NAMALWA (cell line): ENCODE measurements at regions not wholly inside any gene's neighbourhood (a gene's known extent, or its start where the extent isn't known, plus 50 kb on each side); places are given as distances from the start of the nearest gene placed in this dataset.

Experiments used
- DNase-seq: peaks from one replicate; pipeline ENCODE4 v3.0.0-alpha.2; 2015; ENCODE audit warnings: low spot score

DNA sequence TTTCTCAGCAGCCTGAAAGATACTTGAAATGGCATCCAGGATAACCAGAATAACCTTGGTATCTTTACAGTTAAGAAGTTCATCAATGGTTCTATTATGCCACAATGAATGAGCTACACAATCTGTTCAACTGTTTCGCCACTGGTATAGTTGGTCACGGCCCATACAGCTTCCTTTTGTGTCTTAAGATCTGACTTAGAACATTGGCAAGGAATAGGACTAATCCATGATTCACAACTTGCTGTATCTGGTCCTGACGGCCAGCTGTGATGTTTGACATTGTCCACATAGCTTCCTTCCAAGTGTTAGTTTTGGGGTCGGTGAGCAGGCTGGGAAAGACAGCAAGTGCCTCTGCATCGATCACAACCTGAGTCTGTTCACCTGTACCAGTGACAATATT, 113.3 kb upstream of the RAD23B start:
- no peak for DNase-seq

- DNase-seq: no peak
Measured at GRCh38 chr9:107170801-107171200, 112.3 kb upstream of the RAD23B start.

GRCh38 chr9:107172160-107172978, 110.7 kb upstream of the RAD23B start:
- DNase-seq: peak; percentile 82

- DNase-seq: no peak
Measured at GRCh38 chr9:107172979-107173347, 110.1 kb upstream of the RAD23B start.

GRCh38 chr9:107173422-107174180, 109.5 kb upstream of the RAD23B start:
- DNase-seq: no peak

DNA sequence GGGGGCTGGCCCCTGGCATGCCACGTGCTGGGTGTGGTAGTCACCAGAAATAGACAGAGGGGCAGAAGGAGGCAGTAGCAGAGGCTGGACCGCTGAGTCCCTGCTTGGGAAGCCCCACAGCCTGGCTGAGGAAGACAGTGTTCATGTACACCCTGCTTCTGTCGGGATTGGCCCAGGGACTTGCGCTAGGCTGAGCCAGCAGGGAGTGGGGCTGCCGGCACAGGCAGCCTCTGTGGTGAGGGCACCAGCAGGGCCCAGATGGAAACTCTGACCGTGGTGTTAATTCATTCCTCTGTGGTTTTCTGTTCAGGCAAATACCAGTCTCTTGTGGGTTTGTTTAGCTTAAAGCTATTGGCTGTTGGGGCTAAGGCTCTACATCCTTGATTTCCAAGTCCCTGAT, 108.6 kb upstream of the RAD23B start:
- no peak for DNase-seq

DNA sequence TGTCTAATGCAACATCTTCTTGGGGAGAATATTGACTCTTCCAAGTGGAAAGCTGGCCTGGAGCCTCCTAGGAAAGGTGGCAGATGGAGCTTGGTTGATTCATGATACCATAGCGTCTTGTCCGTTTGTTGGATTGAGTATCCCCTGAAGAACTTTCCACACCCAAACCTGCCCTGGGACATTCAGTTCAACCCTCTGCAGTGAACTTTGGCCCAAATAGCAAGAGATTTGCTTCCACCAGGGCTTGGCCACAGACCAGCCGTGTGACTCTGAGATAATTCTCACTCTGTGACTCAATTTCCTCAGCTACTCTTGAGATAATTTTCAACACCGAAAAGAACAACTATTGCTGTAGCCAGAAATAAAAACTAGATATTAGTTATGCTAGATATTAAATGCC, 108.0 kb upstream of the RAD23B start:
- DNase-seq: no peak

DNA sequence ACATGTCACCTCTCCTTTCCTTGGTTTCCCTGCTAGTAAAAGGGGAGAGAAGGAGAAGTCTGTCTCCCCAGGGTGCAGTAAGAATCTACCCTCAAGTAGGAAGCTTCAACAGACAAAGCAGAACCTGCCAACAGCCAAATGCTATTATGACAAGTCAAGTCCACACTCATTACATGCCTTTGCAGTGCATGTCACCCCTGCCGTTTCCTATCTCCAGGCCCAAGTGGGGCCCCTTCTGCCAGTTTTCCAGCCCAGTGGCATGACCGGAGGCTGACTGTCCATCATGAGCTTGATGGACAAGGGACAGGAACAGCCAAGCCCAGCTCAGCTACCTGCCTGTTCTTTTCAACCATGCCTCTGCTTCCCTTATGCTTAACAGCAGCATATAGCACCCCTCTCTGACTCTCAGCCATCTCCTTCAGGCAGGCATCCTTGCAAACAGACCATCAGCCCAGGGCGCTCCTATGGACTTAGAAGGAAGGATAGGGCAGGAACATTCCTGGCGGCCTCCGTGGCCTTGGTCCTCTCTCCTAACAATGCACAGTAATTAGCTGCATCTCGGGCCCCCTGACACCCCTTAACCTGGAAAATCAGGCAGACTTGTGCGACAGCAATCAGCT, 107.2 kb upstream of the RAD23B start:
- DNase-seq: no peak

- DNase-seq: no peak
Measured at GRCh38 chr9:107176436-107177151, 106.5 kb upstream of the RAD23B start.

- DNase-seq: no peak
Measured at GRCh38 chr9:107177243-107177839, 105.7 kb upstream of the RAD23B start.

GRCh38 chr9:107177857-107178256, 105.2 kb upstream of the RAD23B start:
- no peak for DNase-seq

GRCh38 chr9:107178293-107178692, 104.8 kb upstream of the RAD23B start:
- DNase-seq: no peak

- no peak for DNase-seq
Measured at GRCh38 chr9:107180206-107180605, 102.9 kb upstream of the RAD23B start.

DNA sequence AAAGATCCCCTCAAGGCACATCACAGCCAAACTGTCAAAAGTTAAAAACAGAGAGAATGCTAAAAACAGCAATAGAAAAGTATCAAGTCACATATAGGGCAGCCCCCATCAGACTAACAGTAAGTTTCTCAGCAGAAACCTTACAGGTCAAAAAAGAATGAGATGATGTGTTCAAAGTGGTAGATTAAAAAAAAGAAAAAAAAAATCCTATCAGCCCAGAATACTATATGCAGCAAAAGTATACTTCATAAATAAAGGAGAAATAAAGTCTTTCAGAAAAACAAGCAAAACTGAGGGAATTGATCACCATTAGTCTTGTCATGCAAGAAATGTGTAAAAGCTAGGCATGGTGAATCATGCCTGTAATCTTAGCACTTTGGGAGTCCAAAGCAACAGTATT, 99.9 kb upstream of the RAD23B start:
- no peak for DNase-seq

GRCh38 chr9:107188376-107188775, 94.7 kb upstream of the RAD23B start:
- no peak for DNase-seq

DNA sequence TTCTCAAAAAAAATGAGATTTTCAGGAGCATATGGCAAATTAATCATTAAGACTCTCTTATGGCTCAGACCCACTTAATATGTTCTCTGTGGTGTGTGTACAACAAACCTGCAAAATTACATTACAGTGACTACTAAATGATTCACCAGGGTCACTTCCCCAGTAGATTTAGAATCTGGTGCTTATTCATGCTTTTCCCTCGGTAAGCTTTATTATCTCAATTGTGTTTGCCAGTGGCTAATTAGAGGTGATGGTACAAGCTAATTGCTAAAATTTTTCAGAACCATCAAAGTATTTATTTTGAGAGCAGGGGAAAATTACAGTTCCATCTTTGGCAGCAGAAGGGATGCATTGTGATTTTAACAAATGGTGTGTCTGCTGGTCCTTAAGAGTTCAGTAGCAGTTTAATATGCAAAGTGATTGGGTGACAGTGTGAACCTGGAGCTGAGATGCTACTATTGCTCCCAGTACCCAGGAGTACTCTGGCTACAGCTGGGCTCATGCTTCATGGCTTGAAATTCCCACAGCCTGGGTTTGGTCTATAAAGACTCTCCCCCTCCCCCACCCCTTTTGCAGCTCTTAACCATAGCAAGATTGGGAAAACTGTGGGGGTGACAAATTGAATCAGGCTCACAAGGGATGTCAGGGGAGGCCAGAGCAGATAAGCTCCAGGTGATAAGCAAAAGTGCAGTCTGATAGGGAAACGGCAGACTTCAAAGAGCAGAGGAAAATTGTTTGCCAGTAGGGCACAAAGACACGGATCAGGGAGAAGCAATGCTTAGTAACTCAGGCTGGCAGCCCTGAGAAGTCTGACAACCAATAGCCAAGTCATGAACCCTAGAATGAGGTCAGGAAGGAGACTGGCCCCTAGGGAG, 92.8 kb upstream of the RAD23B start:
- DNase-seq: no peak

DNA sequence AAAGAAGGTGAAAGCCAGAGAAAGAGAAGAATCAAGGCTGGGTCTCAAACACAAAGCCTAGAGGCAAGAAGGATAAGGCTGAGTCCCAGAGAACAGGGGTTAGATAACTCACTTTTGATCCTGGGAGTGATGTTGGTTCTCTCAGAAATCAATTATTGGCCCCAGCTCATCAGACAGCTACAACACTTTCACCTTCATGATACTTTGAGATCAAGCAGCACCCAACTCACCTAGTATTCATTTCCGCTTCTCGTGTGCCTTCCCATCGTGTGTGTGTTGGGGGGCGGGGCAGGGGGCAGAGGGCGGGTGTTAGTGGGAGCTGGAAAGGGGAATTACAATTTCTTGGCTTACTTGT, 92.2 kb upstream of the RAD23B start:
- DNase-seq: no peak

DNA sequence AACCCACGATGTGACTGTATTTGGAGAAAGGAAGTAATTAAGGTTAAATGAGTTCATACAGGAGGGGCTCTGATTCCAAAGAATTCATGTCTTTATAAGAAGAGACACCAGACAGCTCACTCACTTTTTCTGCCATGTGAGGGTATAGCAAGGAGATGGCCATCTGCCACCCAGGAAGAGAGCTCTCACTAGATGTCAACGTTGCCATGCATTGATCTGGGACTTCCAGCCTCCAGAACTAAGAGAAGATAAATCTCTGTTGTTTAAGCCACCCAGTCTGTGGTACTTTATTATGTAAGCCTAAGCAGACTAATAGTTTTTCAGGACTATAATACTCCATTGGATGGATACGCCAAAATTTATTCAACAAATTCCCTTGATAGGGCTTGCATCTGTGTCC, 89.8 kb upstream of the RAD23B start:
- no peak for DNase-seq

GRCh38 chr9:107198718-107199117, 84.4 kb upstream of the RAD23B start:
- no peak for DNase-seq

DNA sequence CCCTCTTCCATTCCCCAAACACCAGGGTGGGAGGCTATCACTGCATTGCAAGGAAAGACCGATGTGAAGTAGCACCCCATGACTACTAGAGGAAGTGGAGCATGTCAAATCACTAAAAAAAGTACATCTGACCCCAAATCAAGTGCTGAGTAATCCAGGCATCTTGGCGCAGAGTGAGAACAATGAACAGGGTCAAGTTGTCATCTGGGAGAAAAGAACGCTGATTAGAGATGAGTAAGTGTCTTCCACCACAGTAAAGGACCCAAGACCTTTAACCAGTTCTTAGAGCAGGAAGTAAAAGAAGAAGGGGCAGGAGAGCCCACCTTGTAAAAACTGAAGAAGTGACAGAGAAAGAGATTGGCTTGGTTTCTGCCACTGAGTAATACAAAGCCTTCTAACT, 75.0 kb upstream of the RAD23B start:
- DNase-seq: no peak

GRCh38 chr9:107210775-107211174, 72.3 kb upstream of the RAD23B start:
- DNase-seq: no peak
